COLO668 (cell line): ENCODE measurements at regions not wholly inside any gene's neighbourhood (a gene's known extent, or its start where the extent isn't known, plus 50 kb on each side); places are given as distances from the start of the nearest gene placed in this dataset.
A peak's percentile ranks its signal among the peaks of the same experiment; 100 is the strongest.

ENCODE experiments used
- DNase-seq: peaks from one replicate; lab custom pipeline; 2025; ENCODE audit not compliant: unreplicated experiment; lab: John Stamatoyannopoulos, UW

- DNase-seq = no peak
Observed at GRCh38 chr10:21100190-21100589, 203.1 kb upstream of the NEBL start.

GRCh38 chr10:21099291-21100062 is 202.4 kb upstream of the NEBL start:
- no peak for DNase-seq

GRCh38 chr10:21097926-21098355 is 200.8 kb upstream of the NEBL start:
- DNase-seq = no peak

- no peak for DNase-seq
Observed at GRCh38 chr10:21095494-21096055, 198.5 kb upstream of the NEBL start.

GRCh38 chr10:21095073-21095472 is 198.0 kb upstream of the NEBL start:
- no peak for DNase-seq

GRCh38 chr10:21092683-21093524 is 195.8 kb upstream of the NEBL start:
- DNase-seq = no peak

GRCh38 chr10:21090609-21091082 is 193.5 kb upstream of the NEBL start:
- DNase-seq = no peak

- no peak for DNase-seq
Observed at GRCh38 chr10:21087476-21087875, 190.4 kb upstream of the NEBL start.

- no peak for DNase-seq
Observed at GRCh38 chr10:21084700-21085099, 187.6 kb upstream of the NEBL start.

GRCh38 chr10:21083861-21084260 is 186.8 kb upstream of the NEBL start:
- DNase-seq = peak; percentile 18

- DNase-seq = no peak
Observed at GRCh38 chr10:21082206-21082605, 185.1 kb upstream of the NEBL start.

GRCh38 chr10:21080261-21080660 is 183.2 kb upstream of the NEBL start:
- no peak for DNase-seq

- no peak for DNase-seq
Observed at GRCh38 chr10:21079330-21079658, 182.2 kb upstream of the NEBL start.

GRCh38 chr10:21078410-21079329 is 181.6 kb upstream of the NEBL start:
- peak; percentile 57 for DNase-seq

- no peak for DNase-seq
Observed at GRCh38 chr10:21077681-21078080, 180.6 kb upstream of the NEBL start.

- no peak for DNase-seq
Observed at GRCh38 chr10:21076381-21076780, 179.3 kb upstream of the NEBL start.

- no peak for DNase-seq
Observed at GRCh38 chr10:21075880-21076279, 178.8 kb upstream of the NEBL start.

- DNase-seq = no peak
Observed at GRCh38 chr10:21071001-21071673, 174.0 kb upstream of the NEBL start.

- no peak for DNase-seq
Observed at GRCh38 chr10:21069929-21070700, 173.0 kb upstream of the NEBL start.

GRCh38 chr10:21069278-21069677 is 172.2 kb upstream of the NEBL start:
- no peak for DNase-seq
